Heart left ventricle (tissue), 16 donors: ENCODE measurements at regions not wholly inside any gene's neighbourhood (a gene's known extent, or its start where the extent isn't known, plus 50 kb on each side); places are given as distances from the start of the nearest gene placed in this dataset.

Source experiments
- ATAC-seq, 4 donors: fragments of 200-7000 bp; cut with Tn5 transposase; one replicate each; pipeline ENCODE4 v1.9.1; 2020 to 2022; ENCODE audit warnings: moderate library complexity in 4 of 4, mild to moderate bottlenecking in 3 of 4, moderate number of reproducible peaks in 1 of 4
- DNase-seq, 5 donors: peaks; one replicate each; pipeline ENCODE4 v3.0.0-alpha.2; 2020
- H3K27ac ChIP-seq, 12 donors: fragments of 200-600 bp; sonication (generic) in 4 of 12; one replicate each; pipeline versions ENCODE4 v1.5.0 to v1.8.0; 2016 to 2022; ENCODE audit warnings: mild to moderate bottlenecking in 2 of 12
- H3K27me3 ChIP-seq, 9 donors: fragments of 200-600 bp; sonication (generic) in 2 of 9; one replicate each; pipeline versions ENCODE4 v1.5.1 to v1.8.0; 2016 to 2022; ENCODE audit warnings: mild to moderate bottlenecking in 3 of 9
- H3K36me3 ChIP-seq, 9 donors: fragments of 200-600 bp; sonication (generic) in 2 of 9; one replicate each; pipeline versions ENCODE4 v1.5.0 to v1.8.0; 2018 to 2022; ENCODE audit warnings: mild to moderate bottlenecking in 2 of 9
- H3K4me1 ChIP-seq, 12 donors: fragments of 200-600 bp; sonication (generic) in 4 of 12; one replicate each; pipeline versions ENCODE4 v1.5.0 to v1.8.0; 2016 to 2022; ENCODE audit warnings: mild to moderate bottlenecking in 3 of 12
- H3K4me3 ChIP-seq, 12 donors: fragments of 200-600 bp; sonication (generic) in 4 of 12; one replicate each; pipeline versions ENCODE4 v1.5.0 to v1.8.0; 2017 to 2022; ENCODE audit warnings: mild to moderate bottlenecking in 9 of 12, moderate library complexity in 4 of 12
- H3K9me3 ChIP-seq, 12 donors: fragments of 200-600 bp; sonication (generic) in 4 of 12; one replicate each; pipeline versions ENCODE4 v1.5.0 to v1.8.0; 2016 to 2022; ENCODE audit warnings: mild to moderate bottlenecking in 1 of 12
- POLR2A ChIP-seq, 2 donors: fragments of 450-650 bp; IDR thresholded peaks; one replicate each; pipeline ENCODE4 v1.6.1; 2017; ENCODE audit warnings: antibody characterized with exemption in 2 of 2, mild to moderate bottlenecking in 2 of 2, moderate library complexity in 2 of 2
- WGBS, 4 donors: extraction: QIAGEN DNeasy Blood & Tissue Kit in 2 of 4; methylation state at CpG; one replicate each; pipeline versions ENCODE4 v1.1.5 to v1.1.7; 2013 to 2018; 5-methylcytosine and 5-hydroxymethylcytosine counted together
- intact Hi-C, 10 donors: fragments of 100-400 bp; cut with DNase I; formaldehyde crosslinking; loops; one replicate each; pipeline versions ENCODE4 v1.11.1 to v1.14.2; 2022
- TF ChIP-seq, protein P1 (sequence below), 12 donors: fragments of 200-600 bp; sonication (generic) in 4 of 12; IDR thresholded peaks; one replicate each; pipeline versions ENCODE4 v1.5.0 to v1.8.0; 2018 to 2022; ENCODE audit warnings: antibody characterized with exemption in 12 of 12, mild to moderate bottlenecking in 5 of 12
- donor health status: ischemic (EF 13 %, LVEDD 7.1; RV severe dilation, severe dysfunction).
- donor health status: healthy with polysubstance abuse.
- donor health status: DM: no; HTN: yes; CAD: no.
- donor health status: DM: no; HTN: no; CAD: no.
- donor health status: ischemic (EF 25% LVEDD 6.9; RV normal size, moderate dysfunction).
- donor health status: ischemic (EF 25% LVEDD 5.7; RV mildly dilated, moderate dysfunction).
- donor health status: healthy.
- donor health status: DM: yes; HTN: yes; CAD: no.
- donor health status: ischemic (EF 35%, LVEDD 5.7; RV mildly dilated, moderate dysfunction).
- donor health status: nonischemic (EF 11% LVEDD 7.7; RV severe dilation, severe dysfunction).
- donor health status: DM: yes; HTN: yes; CAD: no.
- donor health status: PGD.
- donor health status: ischemic (EF 29% LVEDD 5.4; RV normal size, mild dysfunction).
- donor health status: nonischemic (EF 23%, LVEDD 6.1; RV moderate dilation, normal function).

- Histone ChIP-seq H3K9me3 (peaks cover 0 to 3% (median 0%) of the 10 kb centered on the region in 12 donors), H3K27ac (no peak overlapping the region), H3K36me3 (no peaks in the 10 kb centered on the region), H3K4me3 (no peak overlapping the region), H3K27me3 (no peaks in the 10 kb centered on the region), H3K4me1 (peaks cover 0 to 9% (median 0%) of the 10 kb centered on the region in 12 donors)
- no peak for ATAC-seq
- TF ChIP-seq, protein P1, sequence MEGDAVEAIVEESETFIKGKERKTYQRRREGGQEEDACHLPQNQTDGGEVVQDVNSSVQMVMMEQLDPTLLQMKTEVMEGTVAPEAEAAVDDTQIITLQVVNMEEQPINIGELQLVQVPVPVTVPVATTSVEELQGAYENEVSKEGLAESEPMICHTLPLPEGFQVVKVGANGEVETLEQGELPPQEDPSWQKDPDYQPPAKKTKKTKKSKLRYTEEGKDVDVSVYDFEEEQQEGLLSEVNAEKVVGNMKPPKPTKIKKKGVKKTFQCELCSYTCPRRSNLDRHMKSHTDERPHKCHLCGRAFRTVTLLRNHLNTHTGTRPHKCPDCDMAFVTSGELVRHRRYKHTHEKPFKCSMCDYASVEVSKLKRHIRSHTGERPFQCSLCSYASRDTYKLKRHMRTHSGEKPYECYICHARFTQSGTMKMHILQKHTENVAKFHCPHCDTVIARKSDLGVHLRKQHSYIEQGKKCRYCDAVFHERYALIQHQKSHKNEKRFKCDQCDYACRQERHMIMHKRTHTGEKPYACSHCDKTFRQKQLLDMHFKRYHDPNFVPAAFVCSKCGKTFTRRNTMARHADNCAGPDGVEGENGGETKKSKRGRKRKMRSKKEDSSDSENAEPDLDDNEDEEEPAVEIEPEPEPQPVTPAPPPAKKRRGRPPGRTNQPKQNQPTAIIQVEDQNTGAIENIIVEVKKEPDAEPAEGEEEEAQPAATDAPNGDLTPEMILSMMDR (IDR thresholded peaks at IDR 0.05), result no peak
- TF ChIP-seq POLR2A (IDR thresholded peaks at IDR 0.05), result no peak
- DNase-seq, result no peak
- WGBS, 4 donors, result 73 to 90% (median 83%) methylated on average over 1 of the region's 1 CpG
- intact Hi-C loops, result no loop called here
Observed at GRCh38 chr3:106083207-106083606, 214.4 kb upstream of the CBLB start.

GRCh38 chr3:106083854-106084253 is 215.0 kb upstream of the CBLB start:
- TF ChIP-seq POLR2A (IDR thresholded peaks at IDR 0.05), result no peak
- TF ChIP-seq, protein P1 (IDR thresholded peaks at IDR 0.05), result no peak
- no peak overlapping the region for H3K4me3 ChIP-seq
- intact Hi-C loops, result no loop called here
- no peaks in the 10 kb centered on the region for H3K27me3 ChIP-seq
- H3K9me3 ChIP-seq, result no peaks in the 10 kb centered on the region
- no peaks in the 10 kb centered on the region for H3K36me3 ChIP-seq
- 89 to 100% (median 94%) methylated on average over 1 of the region's 1 CpG for WGBS, 4 donors
- no peak for DNase-seq
- H3K27ac ChIP-seq, result no peak overlapping the region
- H3K4me1 ChIP-seq, result peaks cover 0 to 9% (median 0%) of the 10 kb centered on the region in 12 donors
- no peak for ATAC-seq

GRCh38 chr3:106086038-106086437 is 217.2 kb upstream of the CBLB start:
- Histone ChIP-seq H3K4me3 (no peak overlapping the region), H3K9me3 (no peaks in the 10 kb centered on the region), H3K27me3 (no peaks in the 10 kb centered on the region), H3K36me3 (no peaks in the 10 kb centered on the region), H3K27ac (no peak overlapping the region), H3K4me1 (peaks cover 0 to 9% (median 0%) of the 10 kb centered on the region in 12 donors)
- TF ChIP-seq, protein P1 (IDR thresholded peaks at IDR 0.05), result no peak
- TF ChIP-seq POLR2A (IDR thresholded peaks at IDR 0.05), result no peak
- intact Hi-C loops, result no loop called here
- no peak for DNase-seq
- WGBS, 4 donors, result 67 to 81% (median 70%) methylated on average over 1 of the region's 1 CpG
- ATAC-seq, result peak in 1 of 4 donors; percentile 30

DNA sequence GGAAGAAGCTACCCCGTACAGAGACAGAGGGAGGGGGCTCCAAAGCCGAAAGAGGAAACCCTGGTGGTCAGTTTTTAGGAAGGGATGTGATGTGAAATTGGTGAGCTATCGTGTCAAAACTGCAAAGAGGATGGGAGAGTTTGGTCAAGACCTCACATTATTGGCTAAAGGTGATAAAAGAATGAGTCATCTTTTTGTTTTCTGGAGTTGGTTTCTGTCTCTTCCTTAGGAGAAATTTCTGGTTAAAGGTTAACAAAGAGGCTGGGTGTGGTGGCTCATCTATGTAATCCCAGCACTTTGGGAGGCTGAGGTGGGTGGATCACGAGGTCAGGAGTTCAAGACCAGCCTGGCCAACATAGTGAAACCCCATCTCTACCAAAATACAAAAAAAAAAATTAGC is 217.8 kb upstream of the CBLB start:
- H3K27me3 ChIP-seq, result no peaks in the 10 kb centered on the region
- no peak overlapping the region for H3K4me3 ChIP-seq
- intact Hi-C loops, result no loop called here

More for the DNA sequence above, 217.8 kb upstream of the CBLB start:
- DNase-seq (no peak), ATAC-seq (no peak)
- H3K9me3 ChIP-seq, result no peaks in the 10 kb centered on the region
- no peak overlapping the region for H3K27ac ChIP-seq
- no peaks in the 10 kb centered on the region for H3K36me3 ChIP-seq
- 82 to 90% (median 89%) methylated on average over 4 of the region's 4 CpGs for WGBS, 4 donors
- TF ChIP-seq, protein P1 (IDR thresholded peaks at IDR 0.05), result no peak
- peaks cover 0 to 9% (median 0%) of the 10 kb centered on the region in 12 donors for H3K4me1 ChIP-seq
